Subcutaneous abdominal adipose tissue (tissue), 5 donors: ENCODE measurements at regions not wholly inside any gene's neighbourhood (a gene's known extent, or its start where the extent isn't known, plus 50 kb on each side); places are given as distances from the start of the nearest gene placed in this dataset.

Source experiments
- H3K27ac ChIP-seq: one replicate; pipeline ENCODE4 v1.7.0; 2013; ENCODE audit warnings: low read depth, mild to moderate bottlenecking, inconsistent platforms, low read length, moderate library complexity
- H3K27me3 ChIP-seq, 5 donors: one replicate each; pipeline ENCODE4 v1.7.0; 2013; ENCODE audit warnings: low read length in 5 of 5, inconsistent platforms in 1 of 5; ENCODE audit not compliant: control insufficient read depth in 5 of 5, insufficient read depth in 4 of 5
- H3K36me3 ChIP-seq, 5 donors: one replicate each; pipeline ENCODE4 v1.7.0; 2013; ENCODE audit warnings: low read length in 5 of 5; ENCODE audit not compliant: control insufficient read depth in 5 of 5, insufficient read depth in 5 of 5
- H3K4me1 ChIP-seq, 5 donors: one replicate each; pipeline ENCODE4 v1.7.0; 2013; ENCODE audit warnings: low read length in 5 of 5, mild to moderate bottlenecking in 3 of 5, moderate library complexity in 1 of 5; ENCODE audit not compliant: control insufficient read depth in 5 of 5, insufficient read depth in 5 of 5
- H3K4me3 ChIP-seq, 5 donors: one replicate each; pipeline ENCODE4 v1.7.0; 2013; ENCODE audit warnings: low read length in 5 of 5, low read depth in 1 of 5
- H3K9ac ChIP-seq, 5 donors: one replicate each; pipeline ENCODE4 v1.7.0; 2013; ENCODE audit warnings: low read length in 5 of 5, mild to moderate bottlenecking in 4 of 5, moderate library complexity in 3 of 5
- H3K9me3 ChIP-seq, 5 donors: one replicate each; pipeline ENCODE4 v1.7.0; 2013; ENCODE audit warnings: low read length in 5 of 5; ENCODE audit not compliant: control insufficient read depth in 5 of 5
- donor health status: healthy.
- donor health status: healthy.
- donor health status: healthy.
- donor health status: healthy.
- donor health status: healthy.

DNA sequence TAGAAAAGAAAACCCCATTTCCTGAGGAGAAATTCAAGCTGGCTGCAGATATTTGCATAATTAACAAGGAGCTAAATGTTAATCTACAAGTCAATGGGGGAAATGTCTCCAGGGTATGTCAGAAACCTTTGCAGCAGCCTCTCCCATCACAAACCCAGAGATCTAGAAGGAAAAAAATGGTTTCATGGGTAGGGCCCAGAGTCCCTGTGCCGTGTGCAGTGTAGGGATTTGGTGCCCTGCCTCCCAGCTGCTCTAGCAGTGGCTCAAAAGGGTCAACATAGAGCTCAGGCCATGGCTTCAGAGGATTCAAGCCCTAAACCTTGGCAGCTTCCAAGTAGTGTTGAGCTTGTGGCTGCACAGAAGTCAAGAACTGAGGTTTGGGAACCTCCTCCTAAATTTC is 290.2 kb upstream of the TMEFF2 start:
- Histone ChIP-seq H3K4me3 (no peak overlapping the region), H3K9ac (no peak overlapping the region), H3K9me3 (no peaks in the 10 kb centered on the region), H3K36me3 (no peaks in the 10 kb centered on the region), H3K27me3 (no peaks in the 10 kb centered on the region), H3K27ac (no peak overlapping the region), H3K4me1 (no peaks in the 10 kb centered on the region)

DNA sequence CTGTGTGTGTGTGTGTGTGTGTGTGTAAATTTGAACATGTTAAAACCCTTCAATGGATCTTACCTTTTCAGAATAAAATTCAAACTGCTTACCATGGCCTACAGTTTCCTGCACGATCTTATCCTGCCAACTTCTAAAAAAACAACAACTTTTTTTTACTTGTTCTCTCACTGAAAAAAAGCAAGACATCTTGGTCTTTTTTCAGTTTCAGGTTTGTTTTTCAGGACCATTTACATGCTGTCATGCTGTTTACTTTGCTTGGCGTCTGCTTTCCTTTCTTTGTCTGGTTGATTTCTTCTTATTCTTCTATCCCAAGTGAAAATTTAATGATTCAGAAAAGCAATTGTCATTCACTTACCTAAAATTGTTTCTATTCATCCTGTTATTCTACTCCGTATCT is 286.3 kb upstream of the TMEFF2 start:
- Histone ChIP-seq H3K9ac (no peak overlapping the region), H3K4me1 (no peaks in the 10 kb centered on the region), H3K4me3 (no peak overlapping the region), H3K9me3 (peaks cover 0 to 2% (median 0%) of the 10 kb centered on the region in 5 donors), H3K27me3 (no peaks in the 10 kb centered on the region), H3K36me3 (no peaks in the 10 kb centered on the region), H3K27ac (no peak overlapping the region)

DNA sequence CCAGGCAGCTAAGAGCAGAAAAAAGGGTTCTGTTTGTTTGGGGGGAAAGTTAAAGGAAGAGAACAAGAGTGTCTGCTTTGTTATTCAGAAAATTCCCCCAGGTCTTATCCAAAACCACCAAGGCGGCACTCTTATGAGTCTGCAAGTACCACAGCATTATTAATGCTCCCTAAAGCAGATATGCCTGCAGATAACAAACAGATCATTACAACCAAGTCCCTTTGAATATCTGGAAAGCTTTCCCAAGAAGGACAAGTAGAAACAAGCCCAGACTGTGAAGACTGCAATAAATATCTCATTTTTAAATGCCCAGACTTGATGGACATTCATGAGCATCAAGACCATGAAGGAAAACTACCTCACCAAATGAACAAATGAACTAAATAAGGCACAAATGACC is 278.6 kb upstream of the TMEFF2 start:
- no peak overlapping the region for H3K9ac ChIP-seq
- H3K4me1 ChIP-seq: peaks cover 0 to 3% (median 0%) of the 10 kb centered on the region in 5 donors
- H3K36me3 ChIP-seq: no peaks in the 10 kb centered on the region
- peaks cover 0 to 3% (median 2%) of the 10 kb centered on the region in 5 donors for H3K9me3 ChIP-seq
- H3K27me3 ChIP-seq: no peaks in the 10 kb centered on the region
- no peak overlapping the region for H3K27ac ChIP-seq
- no peak overlapping the region for H3K4me3 ChIP-seq

DNA sequence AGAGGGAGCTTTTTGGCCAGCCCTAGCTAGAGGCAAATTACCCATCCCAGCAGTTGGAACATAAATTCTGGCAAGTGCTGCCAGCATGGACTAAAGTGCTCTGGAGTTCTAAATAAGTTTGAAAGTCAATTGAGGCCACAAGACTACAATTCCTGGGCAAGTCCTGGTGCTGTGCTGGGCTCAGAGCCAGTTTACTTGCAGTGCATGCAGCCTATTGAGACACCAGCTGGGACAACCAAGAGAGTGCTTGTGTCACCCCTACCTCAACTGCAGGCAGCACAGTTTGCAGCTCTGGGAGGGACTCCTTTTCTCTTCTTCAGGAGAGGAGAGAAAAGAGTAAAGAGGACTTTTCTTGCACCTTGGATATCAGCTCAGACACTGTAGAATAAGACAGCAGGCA is 277.2 kb upstream of the TMEFF2 start:
- Histone ChIP-seq H3K4me3 (no peak overlapping the region), H3K36me3 (no peaks in the 10 kb centered on the region), H3K9me3 (peaks cover 0 to 3% (median 2%) of the 10 kb centered on the region in 5 donors), H3K9ac (no peak overlapping the region), H3K27ac (no peak overlapping the region), H3K27me3 (no peaks in the 10 kb centered on the region), H3K4me1 (peaks cover 0 to 3% (median 0%) of the 10 kb centered on the region in 5 donors)

DNA sequence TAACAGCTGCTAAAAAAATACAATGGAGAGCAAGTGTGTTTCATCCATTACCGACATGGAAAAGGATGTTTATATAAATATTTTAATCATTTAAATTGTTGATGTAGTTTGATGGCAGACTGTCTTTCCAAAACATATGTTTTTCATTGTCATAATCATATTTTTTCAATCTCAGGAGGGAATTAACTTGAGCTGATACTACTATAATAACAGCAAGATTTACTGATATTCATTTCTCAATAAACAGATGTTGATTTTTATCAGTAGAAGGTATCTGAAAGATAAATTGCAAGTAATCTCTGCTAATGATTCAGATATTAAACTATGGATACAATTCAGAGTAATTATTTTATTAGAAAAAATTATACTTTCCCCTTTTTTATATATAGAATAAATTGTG is 274.9 kb upstream of the TMEFF2 start:
- Histone ChIP-seq H3K36me3 (no peaks in the 10 kb centered on the region), H3K27ac (no peak overlapping the region), H3K4me3 (no peak overlapping the region), H3K27me3 (no peaks in the 10 kb centered on the region), H3K9ac (no peak overlapping the region), H3K9me3 (peaks cover 0 to 3% (median 0%) of the 10 kb centered on the region in 5 donors), H3K4me1 (peaks cover 0 to 3% (median 0%) of the 10 kb centered on the region in 5 donors)

DNA sequence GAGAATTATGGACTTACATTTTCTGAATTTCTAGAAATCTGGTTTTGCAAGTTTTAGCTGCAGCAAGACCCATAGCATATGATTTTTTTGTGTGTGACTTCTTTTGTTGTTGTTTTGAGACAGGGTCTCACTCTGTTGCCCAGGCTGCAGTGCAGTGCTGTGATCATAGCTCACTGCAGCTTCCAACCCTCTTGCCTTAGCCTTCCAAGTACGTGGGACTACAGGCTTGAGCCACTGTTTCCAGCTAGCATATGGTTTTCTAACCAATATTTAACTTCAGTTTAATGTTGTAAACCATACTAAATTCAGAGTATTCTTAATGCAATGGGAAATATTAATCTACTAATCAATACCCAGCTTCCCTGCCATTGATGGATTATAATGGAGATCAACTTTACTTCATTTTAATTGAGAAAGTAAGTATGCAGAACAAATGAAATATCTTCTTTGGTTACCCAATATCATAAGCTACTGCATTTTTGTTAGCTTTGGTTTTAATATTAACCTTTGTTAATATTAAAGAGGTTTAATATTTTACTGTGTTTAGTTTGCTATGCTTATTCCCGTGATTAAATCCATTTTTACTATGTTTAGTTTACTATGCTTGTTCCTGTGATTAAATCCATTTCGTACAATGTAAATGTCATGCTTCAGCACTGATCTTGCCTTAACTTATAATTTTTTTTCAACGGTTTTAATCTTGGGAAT is 273.4 kb upstream of the TMEFF2 start:
- H3K27ac ChIP-seq: no peak overlapping the region
- H3K4me3 ChIP-seq: no peak overlapping the region
- no peaks in the 10 kb centered on the region for H3K27me3 ChIP-seq
- H3K36me3 ChIP-seq: no peaks in the 10 kb centered on the region
- peaks cover 0 to 3% (median 0%) of the 10 kb centered on the region in 5 donors for H3K4me1 ChIP-seq
- no peak overlapping the region for H3K9ac ChIP-seq
- H3K9me3 ChIP-seq: no peaks in the 10 kb centered on the region

DNA sequence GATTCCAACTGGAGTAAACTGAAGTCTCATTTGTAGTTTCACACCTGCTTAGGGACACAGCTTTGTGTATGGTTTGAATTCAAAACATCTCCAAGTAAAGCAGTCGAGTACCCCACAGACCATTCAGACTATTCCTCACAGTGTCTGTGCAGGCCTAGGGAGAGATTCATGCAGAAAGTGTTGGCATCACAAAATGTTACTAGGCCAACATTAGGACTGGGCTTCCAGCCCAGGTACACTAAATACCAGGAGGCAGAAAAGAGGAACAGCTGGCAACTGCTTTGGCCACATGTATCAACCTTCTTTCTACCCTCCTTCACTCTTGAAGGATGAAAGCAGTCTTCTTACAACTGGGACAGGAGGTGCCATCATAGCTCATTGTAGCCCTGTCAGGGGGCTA is 270.4 kb upstream of the TMEFF2 start:
- no peaks in the 10 kb centered on the region for H3K9me3 ChIP-seq
- H3K36me3 ChIP-seq: no peaks in the 10 kb centered on the region
- H3K4me1 ChIP-seq: no peaks in the 10 kb centered on the region
- H3K9ac ChIP-seq: no peak overlapping the region
- H3K27me3 ChIP-seq: no peaks in the 10 kb centered on the region
- H3K4me3 ChIP-seq: no peak overlapping the region
- no peak overlapping the region for H3K27ac ChIP-seq

DNA sequence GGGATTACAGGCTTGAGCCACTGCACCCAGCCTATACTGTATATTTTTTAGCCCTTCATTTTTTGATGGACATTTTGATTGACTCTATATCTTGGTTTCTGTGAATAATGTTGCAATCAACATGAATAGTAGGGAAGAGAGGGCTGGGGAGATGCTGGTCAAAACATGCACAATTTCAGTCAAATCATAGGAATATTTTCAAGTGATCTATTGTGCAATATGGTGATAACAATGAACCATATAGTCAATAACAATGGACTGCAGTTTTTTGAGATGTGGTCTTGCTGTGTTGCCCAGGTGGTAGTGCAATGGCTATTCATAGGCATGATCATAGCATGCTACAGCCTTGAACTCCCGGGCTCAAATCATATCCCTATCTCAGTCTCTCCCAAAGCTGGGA is 264.7 kb upstream of the TMEFF2 start:
- Histone ChIP-seq H3K27me3 (no peaks in the 10 kb centered on the region), H3K9me3 (no peaks in the 10 kb centered on the region), H3K9ac (no peak overlapping the region), H3K4me1 (no peaks in the 10 kb centered on the region), H3K36me3 (no peaks in the 10 kb centered on the region), H3K27ac (no peak overlapping the region), H3K4me3 (no peak overlapping the region)

DNA sequence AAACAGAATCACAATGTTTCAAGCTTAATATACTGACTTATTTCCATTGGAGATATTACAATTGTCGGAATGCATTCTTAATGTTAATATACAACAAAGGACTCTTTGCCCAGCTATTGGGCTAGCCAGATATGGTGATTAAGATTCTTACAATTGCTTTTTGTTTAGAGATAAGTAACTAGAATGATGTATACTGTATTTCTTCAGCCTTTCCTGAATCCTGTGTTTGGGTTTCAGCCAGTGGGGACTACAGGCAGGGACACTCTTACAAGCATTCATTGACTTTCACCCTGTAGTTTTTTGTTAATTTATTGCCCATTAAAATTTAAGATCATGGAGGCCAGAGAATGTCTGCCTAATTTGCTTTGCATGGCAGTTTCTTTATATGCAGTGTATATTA is 254.1 kb upstream of the TMEFF2 start:
- Histone ChIP-seq H3K4me1 (peaks cover 0 to 15% (median 0%) of the 10 kb centered on the region in 5 donors), H3K36me3 (no peaks in the 10 kb centered on the region), H3K9me3 (no peaks in the 10 kb centered on the region), H3K9ac (no peak overlapping the region), H3K27ac (no peak overlapping the region), H3K27me3 (no peaks in the 10 kb centered on the region), H3K4me3 (no peak overlapping the region)

DNA sequence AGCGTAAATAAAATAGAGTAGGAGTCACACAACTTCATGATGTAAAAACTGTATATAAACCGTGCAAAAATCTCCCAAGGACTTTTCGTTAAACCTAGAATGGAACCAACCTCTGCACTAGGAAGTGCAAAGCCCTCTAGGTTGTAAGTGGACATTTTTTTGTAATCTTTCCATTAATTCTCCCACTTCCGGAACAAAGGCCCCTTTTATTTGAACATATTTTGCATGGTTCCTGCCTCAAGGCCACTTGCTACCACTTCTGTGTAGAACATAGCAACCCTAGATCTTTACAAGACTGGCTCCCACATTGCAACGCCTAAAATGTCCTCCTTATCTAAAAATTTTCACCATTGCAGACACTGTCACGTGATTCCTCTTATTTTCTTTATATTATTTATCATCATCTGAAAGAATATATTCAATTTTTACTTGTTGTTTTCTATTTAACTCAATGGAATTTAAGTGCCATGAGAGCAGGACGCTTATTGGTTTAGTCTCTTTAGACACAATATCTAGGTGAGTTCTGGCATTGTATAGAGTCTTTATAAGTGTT is 249.6 kb upstream of the TMEFF2 start:
- Histone ChIP-seq H3K9ac (no peak overlapping the region), H3K27ac (no peak overlapping the region), H3K4me3 (no peak overlapping the region), H3K9me3 (no peaks in the 10 kb centered on the region), H3K27me3 (no peaks in the 10 kb centered on the region), H3K36me3 (no peaks in the 10 kb centered on the region), H3K4me1 (no peaks in the 10 kb centered on the region)
